ENCODE measurements at regions not wholly inside any gene's neighbourhood (a gene's known extent, or its start where the extent isn't known, plus 50 kb on each side); places are given as distances from the start of the nearest gene placed in this dataset.

GRCh38 chr12:32034045-32034444, 72.6 kb upstream of the BICD1 start (continued):
- TF ChIP-seq, protein P1, sequence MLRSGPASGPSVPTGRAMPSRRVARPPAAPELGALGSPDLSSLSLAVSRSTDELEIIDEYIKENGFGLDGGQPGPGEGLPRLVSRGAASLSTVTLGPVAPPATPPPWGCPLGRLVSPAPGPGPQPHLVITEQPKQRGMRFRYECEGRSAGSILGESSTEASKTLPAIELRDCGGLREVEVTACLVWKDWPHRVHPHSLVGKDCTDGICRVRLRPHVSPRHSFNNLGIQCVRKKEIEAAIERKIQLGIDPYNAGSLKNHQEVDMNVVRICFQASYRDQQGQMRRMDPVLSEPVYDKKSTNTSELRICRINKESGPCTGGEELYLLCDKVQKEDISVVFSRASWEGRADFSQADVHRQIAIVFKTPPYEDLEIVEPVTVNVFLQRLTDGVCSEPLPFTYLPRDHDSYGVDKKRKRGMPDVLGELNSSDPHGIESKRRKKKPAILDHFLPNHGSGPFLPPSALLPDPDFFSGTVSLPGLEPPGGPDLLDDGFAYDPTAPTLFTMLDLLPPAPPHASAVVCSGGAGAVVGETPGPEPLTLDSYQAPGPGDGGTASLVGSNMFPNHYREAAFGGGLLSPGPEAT (IDR thresholded peaks at IDR 0.05; ENCODE audit: low read depth) = no peak
- TF ChIP-seq, protein P2, sequence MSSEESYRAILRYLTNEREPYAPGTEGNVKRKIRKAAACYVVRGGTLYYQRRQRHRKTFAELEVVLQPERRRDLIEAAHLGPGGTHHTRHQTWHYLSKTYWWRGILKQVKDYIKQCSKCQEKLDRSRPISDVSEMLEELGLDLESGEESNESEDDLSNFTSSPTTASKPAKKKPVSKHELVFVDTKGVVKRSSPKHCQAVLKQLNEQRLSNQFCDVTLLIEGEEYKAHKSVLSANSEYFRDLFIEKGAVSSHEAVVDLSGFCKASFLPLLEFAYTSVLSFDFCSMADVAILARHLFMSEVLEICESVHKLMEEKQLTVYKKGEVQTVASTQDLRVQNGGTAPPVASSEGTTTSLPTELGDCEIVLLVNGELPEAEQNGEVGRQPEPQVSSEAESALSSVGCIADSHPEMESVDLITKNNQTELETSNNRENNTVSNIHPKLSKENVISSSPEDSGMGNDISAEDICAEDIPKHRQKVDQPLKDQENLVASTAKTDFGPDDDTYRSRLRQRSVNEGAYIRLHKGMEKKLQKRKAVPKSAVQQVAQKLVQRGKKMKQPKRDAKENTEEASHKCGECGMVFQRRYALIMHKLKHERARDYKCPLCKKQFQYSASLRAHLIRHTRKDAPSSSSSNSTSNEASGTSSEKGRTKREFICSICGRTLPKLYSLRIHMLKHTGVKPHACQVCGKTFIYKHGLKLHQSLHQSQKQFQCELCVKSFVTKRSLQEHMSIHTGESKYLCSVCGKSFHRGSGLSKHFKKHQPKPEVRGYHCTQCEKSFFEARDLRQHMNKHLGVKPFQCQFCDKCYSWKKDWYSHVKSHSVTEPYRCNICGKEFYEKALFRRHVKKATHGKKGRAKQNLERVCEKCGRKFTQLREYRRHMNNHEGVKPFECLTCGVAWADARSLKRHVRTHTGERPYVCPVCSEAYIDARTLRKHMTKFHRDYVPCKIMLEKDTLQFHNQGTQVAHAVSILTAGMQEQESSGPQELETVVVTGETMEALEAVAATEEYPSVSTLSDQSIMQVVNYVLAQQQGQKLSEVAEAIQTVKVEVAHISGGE (CRISPR knock-in tag; IDR thresholded peaks at IDR 0.05) = no peak
- no peak for TF ChIP-seq IKZF2 (IDR thresholded peaks at IDR 0.05)

DNA sequence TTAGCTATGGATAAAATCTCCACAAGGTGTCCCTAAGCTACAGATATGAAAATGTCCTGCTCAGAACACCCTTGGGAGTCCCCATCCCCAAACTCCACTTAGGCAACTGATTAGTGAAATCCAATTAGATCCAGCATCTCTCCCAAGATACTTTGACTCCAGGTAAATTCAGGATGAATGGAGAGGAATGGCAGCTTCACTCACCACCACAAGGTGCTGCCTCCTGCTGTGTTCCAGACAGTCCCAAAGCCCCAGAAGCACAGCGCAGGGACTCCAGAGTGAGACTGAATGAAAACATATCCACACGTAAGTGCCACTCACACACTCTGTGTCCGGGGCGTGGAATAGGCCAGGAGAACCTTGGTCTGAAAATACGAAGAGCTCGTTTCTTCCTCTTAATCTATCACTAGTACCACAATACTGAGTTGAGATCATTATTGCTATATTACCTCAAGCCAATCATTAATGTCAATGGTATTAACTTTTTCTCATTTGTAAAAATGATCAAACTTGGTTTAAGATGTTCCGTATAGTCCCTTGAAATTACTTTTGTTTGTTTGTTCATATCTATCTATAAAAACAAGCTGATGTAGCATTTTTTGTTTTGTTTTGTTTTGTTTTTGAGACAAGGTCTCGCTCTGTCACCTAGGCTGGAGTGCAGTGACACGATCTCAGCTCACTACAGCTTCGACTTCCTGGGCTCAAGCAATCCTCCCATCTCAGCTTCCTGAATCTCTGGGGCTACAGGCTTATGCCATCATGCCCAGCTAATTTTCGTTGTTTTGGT, 70.0 kb upstream of the BICD1 start:
- H2AFZ ChIP-seq (ENCODE audit: control insufficient read depth, low read depth, low read length) = no peak overlapping the region
- in situ Hi-C loops (cut with MboI) (no loop called here), intact Hi-C loops (cut with micrococcal nuclease; ENCODE audit: unreplicated experiment) (no loop called here)
- H3K27ac ChIP-seq (ENCODE audit: control insufficient read depth, insufficient read depth) = no peak overlapping the region
- CTCF ChIA-PET = interaction anchor here (1.2 to 2.2 kb wide), 2 partner anchors 23 to 383 kb away, joined by 3 to 8 read pairs; no protein-coding TSS in a partner anchor
- ATAC-seq (no peak), FAIRE-seq (no peak), DNase-seq (ENCODE audit: low read depth, low spot score) (no peak)
- H3K9ac ChIP-seq (ENCODE audit: control insufficient read depth, insufficient read depth, low read length) = no peak overlapping the region
- no TSS peak for BruUV-seq (replicated peaks)
- SMC1A ChIA-PET (ENCODE audit: uncharacterized antibody, unreplicated experiment) = interaction anchor here (0.7 to 2.0 kb wide), 4 partner anchors 10 to 553 kb away, joined by 3 to 4 read pairs (median 3); no protein-coding TSS in a partner anchor
- no peaks in the 10 kb centered on the region for H4K20me1 ChIP-seq (ENCODE audit: control insufficient read depth, insufficient read depth)
- H3K4me1 ChIP-seq (ENCODE audit: control insufficient read depth, insufficient read depth, low read length) = no peaks in the 10 kb centered on the region
- RAD21 ChIA-PET (ENCODE audit: unreplicated experiment) = interaction anchor here (1.2 kb wide), 1 partner anchor 9 kb away, joined by 3 read pairs; no protein-coding TSS in a partner anchor
- no peaks in the 10 kb centered on the region for H3K27me3 ChIP-seq (replicated peaks in 1 of 2; ENCODE audit: control insufficient read depth in 2 of 2, insufficient read depth in 2 of 2, low read length in 1 of 2)
- POLR2A ChIA-PET = no interaction called here
- H3K4me3 ChIP-seq = no peak overlapping the region
- no peaks in the 10 kb centered on the region for H3K9me3 ChIP-seq (replicated peaks; ENCODE audit: control insufficient read depth, insufficient read depth, low read length)
- 59% methylated on average over 11 of the region's 11 CpGs for WGBS (ENCODE audit: insufficient coverage, insufficient replicate concordance, low lambda C conversion rate, missing lambda C conversion rate)
- H3K36me3 ChIP-seq (ENCODE audit: control insufficient read depth in 2 of 2, insufficient read depth in 2 of 2, low read length in 1 of 2) = no peaks in the 10 kb centered on the region
- H3K4me2 ChIP-seq (ENCODE audit: control insufficient read depth, insufficient read depth) = no peak overlapping the region
- no peaks in the 10 kb centered on the region for H3K79me2 ChIP-seq (ENCODE audit: control insufficient read depth, insufficient read depth, low read length)
- TF ChIP-seq ZBED1 (IDR thresholded peaks at IDR 0.05; ENCODE audit: borderline replicate concordance) = no peak
- TF ChIP-seq TBL1XR1 (IDR thresholded peaks at IDR 0.05; ENCODE audit: low read depth, low read length) = no peak
- TF ChIP-seq MTA2 (IDR thresholded peaks at IDR 0.05; ENCODE audit: low read depth) = no peak
- TF ChIP-seq, protein P3, sequence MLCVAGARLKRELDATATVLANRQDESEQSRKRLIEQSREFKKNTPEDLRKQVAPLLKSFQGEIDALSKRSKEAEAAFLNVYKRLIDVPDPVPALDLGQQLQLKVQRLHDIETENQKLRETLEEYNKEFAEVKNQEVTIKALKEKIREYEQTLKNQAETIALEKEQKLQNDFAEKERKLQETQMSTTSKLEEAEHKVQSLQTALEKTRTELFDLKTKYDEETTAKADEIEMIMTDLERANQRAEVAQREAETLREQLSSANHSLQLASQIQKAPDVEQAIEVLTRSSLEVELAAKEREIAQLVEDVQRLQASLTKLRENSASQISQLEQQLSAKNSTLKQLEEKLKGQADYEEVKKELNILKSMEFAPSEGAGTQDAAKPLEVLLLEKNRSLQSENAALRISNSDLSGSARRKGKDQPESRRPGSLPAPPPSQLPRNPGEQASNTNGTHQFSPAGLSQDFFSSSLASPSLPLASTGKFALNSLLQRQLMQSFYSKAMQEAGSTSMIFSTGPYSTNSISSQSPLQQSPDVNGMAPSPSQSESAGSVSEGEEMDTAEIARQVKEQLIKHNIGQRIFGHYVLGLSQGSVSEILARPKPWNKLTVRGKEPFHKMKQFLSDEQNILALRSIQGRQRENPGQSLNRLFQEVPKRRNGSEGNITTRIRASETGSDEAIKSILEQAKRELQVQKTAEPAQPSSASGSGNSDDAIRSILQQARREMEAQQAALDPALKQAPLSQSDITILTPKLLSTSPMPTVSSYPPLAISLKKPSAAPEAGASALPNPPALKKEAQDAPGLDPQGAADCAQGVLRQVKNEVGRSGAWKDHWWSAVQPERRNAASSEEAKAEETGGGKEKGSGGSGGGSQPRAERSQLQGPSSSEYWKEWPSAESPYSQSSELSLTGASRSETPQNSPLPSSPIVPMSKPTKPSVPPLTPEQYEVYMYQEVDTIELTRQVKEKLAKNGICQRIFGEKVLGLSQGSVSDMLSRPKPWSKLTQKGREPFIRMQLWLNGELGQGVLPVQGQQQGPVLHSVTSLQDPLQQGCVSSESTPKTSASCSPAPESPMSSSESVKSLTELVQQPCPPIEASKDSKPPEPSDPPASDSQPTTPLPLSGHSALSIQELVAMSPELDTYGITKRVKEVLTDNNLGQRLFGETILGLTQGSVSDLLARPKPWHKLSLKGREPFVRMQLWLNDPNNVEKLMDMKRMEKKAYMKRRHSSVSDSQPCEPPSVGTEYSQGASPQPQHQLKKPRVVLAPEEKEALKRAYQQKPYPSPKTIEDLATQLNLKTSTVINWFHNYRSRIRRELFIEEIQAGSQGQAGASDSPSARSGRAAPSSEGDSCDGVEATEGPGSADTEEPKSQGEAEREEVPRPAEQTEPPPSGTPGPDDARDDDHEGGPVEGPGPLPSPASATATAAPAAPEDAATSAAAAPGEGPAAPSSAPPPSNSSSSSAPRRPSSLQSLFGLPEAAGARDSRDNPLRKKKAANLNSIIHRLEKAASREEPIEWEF (IDR thresholded peaks at IDR 0.05; ENCODE audit: insufficient replicate concordance, low read depth, low read length) = no peak
- no peak for TF ChIP-seq SREBF1 (IDR thresholded peaks at IDR 0.05; ENCODE audit: low read length)
- no peak for TF ChIP-seq ZBTB33 (IDR thresholded peaks at IDR 0.05)

All from GM12878 (cell line).